GM08714 (cell line): ENCODE measurements at regions not wholly inside any gene's neighbourhood (a gene's known extent, or its start where the extent isn't known, plus 50 kb on each side); places are given as distances from the start of the nearest gene placed in this dataset.

ENCODE experiments used
- H3K4me3 ChIP-seq: fragments of 200-500 bp; sonication (Bioruptor generic); 2 replicates; pipeline ENCODE4 v1.5.1; 2014; ENCODE audit warnings: mild to moderate bottlenecking, low read length, inconsistent platforms
- ZNF274 ChIP-seq: IDR thresholded peaks from 2 replicates; pipeline ENCODE4 v1.6.1; 2012; ENCODE audit warnings: mild to moderate bottlenecking, low read depth, low read length

DNA sequence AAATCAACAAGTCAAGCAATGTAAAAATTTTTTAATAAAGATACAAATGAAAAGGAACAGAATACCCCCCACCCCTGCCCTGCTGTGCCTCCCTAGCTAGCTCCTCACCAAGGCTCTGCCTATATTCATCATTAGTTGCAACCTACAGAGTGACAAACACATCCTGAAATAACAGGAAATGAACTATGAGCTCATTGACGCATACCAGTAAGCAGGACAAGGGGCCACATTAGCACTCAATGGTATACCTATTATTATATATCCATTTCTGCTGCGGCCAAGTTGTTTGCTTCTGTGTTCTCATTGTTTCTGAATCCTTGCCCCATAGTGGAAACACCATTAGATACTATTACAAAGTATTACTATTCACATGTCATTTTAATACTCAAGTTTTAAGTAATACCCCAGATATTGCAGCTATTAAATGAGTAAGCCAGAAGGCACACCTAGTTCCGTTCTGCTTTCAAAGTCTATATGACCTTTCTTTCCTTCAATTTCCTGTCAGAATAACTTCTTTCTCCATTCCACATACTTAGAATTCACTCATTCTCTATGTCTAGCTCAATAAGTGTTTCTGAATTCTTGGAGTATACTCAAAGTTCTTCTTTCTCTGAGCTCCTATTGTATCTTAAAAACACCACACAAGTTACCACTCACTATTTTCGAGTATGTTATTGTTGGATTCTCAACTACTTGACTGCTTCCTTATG is 1214.9 kb downstream of the PLA2G4A start:
- TF ChIP-seq ZNF274: no peak
- H3K4me3 ChIP-seq: no peak overlapping the region

DNA sequence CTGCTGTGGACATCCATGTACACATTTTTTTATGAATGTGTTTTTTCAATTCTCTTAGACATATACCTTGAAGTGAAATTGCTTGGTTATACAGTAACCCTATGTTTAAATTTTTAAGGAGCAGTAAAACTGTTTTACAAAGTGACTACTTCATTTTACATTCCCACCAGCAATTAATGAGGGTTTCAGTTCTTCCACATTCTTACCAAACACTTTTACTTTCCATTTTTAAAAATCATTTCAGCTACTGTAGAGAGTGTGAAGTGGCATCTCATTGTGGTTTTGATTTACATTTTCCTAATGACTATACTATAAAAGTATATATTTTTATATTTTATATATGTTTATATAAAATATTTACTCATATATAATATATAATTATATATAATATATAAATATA is 1221.5 kb downstream of the PLA2G4A start:
- H3K4me3 ChIP-seq: no peak overlapping the region
- TF ChIP-seq ZNF274: no peak

DNA sequence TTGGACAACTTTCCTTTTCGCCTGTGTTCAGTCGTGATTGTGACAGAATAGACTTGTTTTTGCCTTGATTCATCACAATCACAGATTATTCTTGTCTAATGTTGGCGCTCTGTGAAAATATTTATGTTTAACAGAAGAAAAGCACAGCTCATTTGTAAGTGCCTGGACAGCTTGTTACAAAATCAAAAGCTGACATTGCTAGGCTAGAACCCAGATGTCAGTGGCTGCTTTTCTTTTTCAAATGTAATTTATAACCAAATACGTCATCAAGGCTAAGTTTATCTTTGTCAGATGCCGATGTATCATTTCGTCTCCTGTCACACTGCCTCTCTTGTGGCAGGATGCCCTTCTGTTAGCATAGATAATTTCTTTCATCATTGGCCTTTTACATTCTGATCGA is 1227.3 kb downstream of the PLA2G4A start:
- H3K4me3 ChIP-seq: no peak overlapping the region
- TF ChIP-seq ZNF274: no peak

DNA sequence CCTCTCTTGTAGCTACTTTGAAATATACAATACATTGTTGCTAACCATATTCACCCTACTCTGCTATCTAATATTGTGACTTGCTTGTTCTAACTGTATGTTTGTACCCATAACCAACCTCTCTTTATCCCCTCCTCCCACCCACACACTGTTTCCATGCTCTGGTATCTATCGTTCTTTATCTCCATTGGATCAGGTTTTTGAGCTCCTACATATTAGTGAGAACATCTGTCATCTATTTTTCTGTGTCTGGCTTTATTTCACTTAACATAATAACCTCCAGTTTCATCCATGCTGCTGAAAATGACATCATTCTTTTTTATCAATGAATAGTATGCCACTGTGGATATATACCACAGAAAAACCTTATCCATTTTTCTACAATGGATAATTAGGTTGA is 1230.1 kb downstream of the PLA2G4A start:
- TF ChIP-seq ZNF274: no peak
- no peak overlapping the region for H3K4me3 ChIP-seq

DNA sequence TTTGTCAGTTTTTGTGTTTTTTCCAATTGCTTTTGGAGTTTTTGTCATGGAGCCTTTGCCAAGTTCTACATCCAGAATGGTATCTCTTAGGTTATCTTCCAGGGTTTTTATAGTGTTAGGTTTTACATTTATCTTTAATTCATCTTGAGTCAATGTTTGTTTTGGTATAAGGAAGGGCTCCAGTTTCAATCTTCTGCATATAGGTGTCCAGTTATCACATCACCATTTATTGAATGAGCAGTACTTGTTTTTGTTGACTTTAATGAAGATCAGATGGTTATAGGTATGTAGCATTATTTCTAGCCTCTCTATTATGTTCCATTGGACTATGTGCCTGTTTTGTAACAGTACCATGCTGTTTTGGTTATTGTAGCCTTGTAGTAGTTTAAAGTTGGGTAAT is 1233.1 kb downstream of the PLA2G4A start:
- no peak for TF ChIP-seq ZNF274
- H3K4me3 ChIP-seq: no peak overlapping the region

DNA sequence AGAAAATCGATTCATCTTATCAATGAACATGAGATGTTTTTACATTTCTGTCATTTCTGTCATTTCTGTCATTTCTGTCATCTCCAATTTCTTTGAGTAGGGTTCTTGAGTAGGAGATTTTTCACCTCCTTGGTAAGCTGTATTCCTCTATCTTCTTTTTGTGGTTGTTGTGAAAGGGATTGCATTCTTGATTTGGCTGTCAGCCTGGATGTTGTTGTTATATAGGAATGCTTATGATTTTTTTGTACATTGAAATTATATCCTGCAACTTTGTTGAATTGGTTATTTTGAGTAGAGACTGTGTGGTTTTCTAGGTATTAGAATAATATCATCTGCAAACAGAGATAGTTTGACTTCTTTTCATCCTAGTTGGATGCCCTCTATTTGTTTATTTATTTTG is 1233.7 kb downstream of the PLA2G4A start:
- no peak overlapping the region for H3K4me3 ChIP-seq
- no peak for TF ChIP-seq ZNF274

DNA sequence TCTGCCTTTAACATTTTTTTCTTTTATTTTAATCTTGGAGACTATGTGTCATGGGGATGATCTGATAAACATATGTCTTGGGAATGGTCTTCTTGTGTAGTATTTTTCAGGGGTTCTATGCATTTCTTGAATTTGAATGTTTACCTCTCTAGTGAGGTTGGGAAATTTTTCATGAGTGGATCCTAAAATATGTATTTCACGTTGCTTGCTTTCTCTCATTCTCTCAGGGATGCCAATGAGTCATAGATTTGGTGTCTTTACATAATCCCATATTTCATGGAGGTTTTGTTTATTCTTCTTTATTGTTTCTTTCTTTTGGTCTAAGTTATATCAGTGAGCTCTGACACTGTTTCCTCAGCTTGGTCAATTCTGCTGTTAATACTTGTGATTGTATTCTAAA is 1237.2 kb downstream of the PLA2G4A start:
- no peak overlapping the region for H3K4me3 ChIP-seq
- TF ChIP-seq ZNF274: no peak

DNA sequence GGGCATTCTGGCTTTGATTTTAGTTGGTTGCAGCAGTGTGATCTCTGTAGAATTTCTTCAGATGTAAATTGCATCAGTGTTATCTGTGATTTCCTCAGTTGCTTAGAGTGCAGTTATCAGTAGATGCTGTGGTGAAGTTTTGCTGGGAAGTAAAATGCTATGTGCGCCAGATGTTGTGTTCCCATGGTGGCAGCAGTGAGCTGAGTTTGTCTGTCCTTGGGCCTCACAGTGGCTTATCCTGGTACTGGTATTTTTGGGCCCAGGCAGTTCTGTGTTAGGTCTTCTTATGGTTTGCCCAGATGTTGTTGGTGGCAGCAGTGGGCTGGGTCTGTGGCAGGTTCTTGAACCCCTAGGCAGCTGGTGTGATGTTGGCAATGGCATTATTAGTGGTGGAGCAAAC is 1242.1 kb downstream of the PLA2G4A start:
- no peak overlapping the region for H3K4me3 ChIP-seq
- TF ChIP-seq ZNF274: no peak

DNA sequence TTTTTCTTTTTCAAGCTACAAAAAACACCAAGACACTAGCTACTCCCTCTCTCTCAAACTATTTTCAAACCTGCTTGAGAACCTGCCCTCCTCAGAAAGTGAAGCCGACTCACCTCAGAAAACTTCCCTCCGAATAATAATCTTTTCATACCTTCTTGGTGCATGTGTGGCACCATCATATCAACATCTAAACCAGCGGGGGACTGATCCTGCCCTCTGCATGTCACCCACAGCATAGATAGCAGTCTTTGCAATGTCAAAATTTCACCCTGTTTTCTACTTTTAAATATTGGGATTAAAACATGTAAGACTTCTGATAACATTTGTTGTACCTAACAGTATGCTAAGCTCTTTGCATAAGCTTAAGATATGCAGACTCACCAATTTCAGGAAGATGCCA is 1260.3 kb downstream of the PLA2G4A start:
- H3K4me3 ChIP-seq: no peak overlapping the region
- no peak for TF ChIP-seq ZNF274

DNA sequence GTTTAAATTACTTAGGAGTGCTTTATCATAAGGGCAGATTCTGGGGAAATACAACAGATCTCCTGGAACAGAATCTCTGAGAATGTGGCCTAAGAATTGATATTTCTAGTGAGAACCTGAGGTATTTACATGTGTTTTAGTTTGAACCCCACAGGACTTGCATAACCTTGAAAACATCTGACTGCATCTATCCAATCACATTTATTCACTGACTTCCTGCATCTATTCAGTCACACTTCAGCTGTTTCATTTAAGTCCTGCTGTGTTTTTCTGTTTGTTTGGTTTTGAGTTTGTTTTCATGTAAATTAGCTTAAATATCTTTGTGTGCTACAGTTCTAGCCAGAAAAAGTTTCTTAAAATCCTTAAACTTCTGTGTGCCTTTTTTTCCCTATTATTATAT is 1260.7 kb downstream of the PLA2G4A start:
- no peak overlapping the region for H3K4me3 ChIP-seq
- no peak for TF ChIP-seq ZNF274

DNA sequence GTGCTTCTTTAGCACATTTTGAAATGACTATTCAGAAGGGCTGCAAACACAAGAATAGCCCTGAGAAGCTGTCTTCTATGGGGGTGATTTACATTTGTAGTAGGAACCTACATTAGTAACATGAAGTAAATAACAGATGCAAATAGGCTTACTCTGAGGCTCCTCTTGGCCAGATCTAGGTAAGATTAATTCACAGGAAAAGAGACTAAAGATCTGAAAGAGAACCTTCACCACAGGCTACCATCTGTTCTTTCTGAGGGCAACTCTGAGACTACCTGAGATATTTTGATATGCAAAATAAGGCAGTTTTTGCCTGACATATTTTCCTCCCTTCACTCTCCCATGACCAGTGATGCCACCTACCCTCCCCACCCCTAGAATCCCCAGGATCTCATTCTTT is 1267.8 kb downstream of the PLA2G4A start:
- TF ChIP-seq ZNF274: no peak
- no peak overlapping the region for H3K4me3 ChIP-seq

DNA sequence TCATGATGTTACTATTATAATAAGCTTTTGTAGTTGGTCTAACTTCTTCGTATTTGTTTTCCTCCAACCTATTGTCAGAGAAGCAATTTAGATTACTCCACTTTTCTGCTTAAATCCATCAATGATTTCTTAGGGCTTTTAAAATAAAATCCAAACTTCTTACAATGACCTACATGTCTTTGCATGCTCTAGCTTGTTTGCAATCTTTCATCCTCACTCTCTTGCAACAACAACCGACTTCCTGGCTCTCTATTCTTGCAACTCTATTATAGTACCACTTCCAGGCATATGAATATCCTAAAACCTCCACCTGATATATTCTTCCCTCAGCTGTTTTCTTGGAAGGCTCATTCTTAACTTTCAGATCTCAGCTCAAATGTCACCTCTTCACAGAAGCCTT is 1288.7 kb downstream of the PLA2G4A start:
- no peak overlapping the region for H3K4me3 ChIP-seq
- TF ChIP-seq ZNF274: no peak

DNA sequence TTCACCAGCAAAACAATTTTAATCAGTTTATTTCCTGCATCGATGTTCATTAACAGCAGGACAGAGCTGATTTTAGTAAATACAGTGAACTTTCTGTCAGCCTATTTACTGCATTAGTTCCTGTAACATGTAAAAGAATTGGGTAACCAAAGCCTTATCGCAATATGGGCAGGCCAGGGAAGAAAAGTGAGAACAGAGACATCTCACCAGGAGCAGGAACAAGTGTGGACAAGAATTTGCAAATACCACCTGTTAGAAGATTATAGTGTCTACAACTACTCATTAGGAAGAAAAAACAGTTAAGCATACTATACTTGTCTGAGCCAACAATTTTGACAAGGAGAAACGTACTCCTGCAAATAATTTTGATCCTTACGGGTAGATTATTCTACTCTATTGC is 1293.9 kb downstream of the PLA2G4A start:
- no peak overlapping the region for H3K4me3 ChIP-seq
- TF ChIP-seq ZNF274: no peak

DNA sequence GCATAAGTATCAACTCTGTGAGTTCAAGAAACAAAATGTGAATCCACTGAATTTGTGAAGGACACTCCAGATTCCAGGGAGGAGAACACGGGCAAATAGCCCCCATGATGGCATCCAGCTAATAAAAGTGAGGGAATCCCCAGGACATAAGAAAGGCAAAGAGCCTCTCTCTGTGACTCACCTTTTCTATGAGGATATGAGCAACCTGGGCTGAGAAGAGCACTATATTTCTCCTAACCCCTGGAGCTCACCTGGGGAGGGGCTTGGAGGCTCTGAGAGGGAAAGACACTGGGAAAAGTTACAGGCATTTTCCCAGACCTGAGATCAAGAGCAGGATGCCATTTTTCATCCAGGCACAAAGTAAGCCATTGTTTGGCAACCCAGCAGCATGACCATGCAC is 1298.8 kb downstream of the PLA2G4A start:
- no peak for TF ChIP-seq ZNF274
- H3K4me3 ChIP-seq: no peak overlapping the region

DNA sequence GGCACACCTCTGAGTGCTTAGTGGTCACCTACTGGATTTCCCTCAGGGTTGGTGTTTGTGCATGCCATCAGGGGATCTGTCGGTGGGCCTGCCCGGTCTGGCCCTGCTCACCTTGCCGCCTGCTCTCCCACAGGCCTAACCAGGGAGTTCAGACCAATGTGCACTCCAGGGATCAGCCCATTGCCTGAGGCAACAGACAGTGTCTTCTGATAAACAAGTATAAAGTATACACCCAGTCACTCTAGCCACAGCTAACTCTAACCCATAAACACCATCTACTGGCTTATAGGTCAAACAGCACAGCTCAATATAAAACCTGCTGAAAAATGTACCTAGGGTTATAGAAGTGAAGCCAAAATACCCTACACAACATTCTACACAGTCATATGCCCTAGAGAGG is 1300.0 kb downstream of the PLA2G4A start:
- H3K4me3 ChIP-seq: no peak overlapping the region
- TF ChIP-seq ZNF274: no peak
